Endometrium (tissue), 2 donors: ENCODE measurements at regions not wholly inside any gene's neighbourhood (a gene's known extent, or its start where the extent isn't known, plus 50 kb on each side); places are given as distances from the start of the nearest gene placed in this dataset.
"Not testable (repeated sequence)": the region's sequence is repeated elsewhere in the genome, so short reads cannot be mapped to it uniquely, and the experiment has no call there.

Experiments
- FAIRE-seq: peaks from 2 replicates; lab custom pipeline; 2012; peaks lifted over from hg19 to GRCh38; lab: Jason Lieb, UNC
- donor health status: control.
- donor health status: control.

DNA sequence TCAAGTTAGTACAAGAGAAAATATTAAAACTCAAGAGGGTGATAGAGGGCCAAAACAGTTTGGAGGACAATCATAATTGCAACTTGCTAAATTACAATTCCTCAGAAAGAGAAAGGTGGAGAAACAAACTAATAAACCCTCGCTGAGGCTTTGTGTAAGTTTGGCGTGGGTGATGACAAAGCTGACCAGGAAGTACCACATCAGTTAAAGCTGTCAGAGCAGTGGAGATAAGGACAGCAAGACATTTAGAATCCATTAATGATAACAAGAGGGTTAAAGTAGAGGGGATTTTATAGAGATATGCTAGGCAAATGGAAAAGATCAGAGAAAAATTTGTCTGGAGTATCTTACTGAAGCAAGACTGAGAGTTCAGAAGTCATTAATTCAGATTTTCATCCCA is 334.4 kb downstream of the TFAP2B start:
- FAIRE-seq = no peak

DNA sequence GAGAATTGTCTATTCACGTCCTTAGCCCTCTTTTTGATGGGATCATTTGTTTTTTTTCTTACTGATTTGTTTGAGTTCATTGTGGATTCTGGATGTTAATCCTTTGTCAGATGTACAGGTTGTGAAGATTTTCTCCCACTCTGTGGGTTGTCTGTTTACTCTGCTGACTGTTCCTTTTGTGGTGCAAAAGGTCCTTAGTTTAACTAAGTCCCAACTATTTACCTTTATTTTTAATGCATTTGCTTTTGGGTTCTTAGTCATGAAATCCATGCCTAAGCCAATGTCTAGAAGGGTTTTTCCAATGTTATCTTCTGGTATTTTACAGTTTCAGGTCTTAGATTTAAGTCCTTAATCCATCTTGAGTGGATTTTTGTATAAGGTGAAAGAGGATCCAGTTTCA is 336.3 kb downstream of the TFAP2B start:
- FAIRE-seq = not testable (repeated sequence)

DNA sequence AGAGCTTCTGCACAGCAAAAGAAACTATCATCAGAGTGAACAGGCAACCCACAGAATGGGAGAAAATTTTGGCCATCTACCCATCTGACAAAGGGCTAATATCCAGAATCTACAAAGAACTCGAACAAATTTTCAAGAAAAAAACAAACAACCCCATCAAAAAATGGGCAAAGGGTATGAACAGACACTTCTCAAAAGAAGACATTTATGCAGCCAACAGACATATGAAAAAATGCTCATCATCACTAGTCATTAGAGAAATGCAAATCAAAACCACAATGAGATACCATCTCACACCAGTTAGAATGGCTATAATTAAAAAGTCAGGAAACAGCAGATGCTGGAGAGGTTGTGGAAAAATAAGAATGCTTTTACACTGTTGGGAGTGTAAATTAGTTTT is 340.6 kb downstream of the TFAP2B start:
- not testable (repeated sequence) for FAIRE-seq

DNA sequence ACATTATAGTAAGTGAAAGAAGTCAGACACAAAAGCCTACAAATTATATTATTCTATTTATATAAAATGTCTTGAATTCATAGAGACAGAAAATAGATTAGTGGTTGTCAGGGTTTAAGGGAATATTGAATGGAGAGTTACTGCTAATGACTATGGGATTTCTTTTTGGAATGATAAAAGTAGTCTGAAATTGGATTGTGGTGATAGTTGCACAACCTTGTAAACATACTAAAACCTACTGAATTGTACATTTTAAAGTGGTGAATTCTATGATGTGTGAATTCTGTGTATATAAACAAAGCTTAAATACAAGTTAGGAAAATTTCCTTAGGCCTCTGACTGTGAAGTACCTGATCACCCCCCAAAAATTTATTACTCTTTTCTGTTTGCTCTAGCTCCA is 343.1 kb downstream of the TFAP2B start:
- FAIRE-seq = no peak

DNA sequence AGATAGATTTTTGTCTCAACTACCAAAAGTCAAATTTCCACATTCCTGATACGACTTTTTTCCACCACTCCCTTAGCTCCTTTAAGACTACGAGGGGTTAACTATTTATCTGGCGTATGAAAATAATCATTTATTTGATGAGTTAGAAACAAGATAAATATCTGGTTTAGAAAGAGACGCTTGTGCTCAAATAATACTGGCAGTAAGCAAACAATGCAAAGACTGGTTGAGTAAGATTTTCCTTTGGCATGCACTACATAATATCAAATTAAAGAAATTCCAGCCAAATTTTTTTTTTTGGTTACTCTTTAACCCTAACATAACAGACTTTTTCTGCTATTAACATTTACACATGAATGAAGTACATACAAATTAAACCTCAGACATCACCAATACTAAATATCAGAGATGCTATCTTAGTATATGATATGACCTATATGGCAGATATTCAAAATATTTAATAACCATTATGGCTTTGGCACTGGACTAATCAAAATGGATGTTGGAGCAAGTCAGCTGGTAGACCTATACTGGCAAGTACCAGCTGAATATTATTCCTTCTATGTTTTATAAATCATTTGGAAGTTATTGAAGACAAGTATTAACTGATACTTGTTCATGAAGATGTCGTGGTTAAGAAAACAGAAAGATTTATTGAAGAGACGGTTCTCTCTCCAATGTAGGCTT is 345.3 kb downstream of the TFAP2B start:
- no peak for FAIRE-seq

DNA sequence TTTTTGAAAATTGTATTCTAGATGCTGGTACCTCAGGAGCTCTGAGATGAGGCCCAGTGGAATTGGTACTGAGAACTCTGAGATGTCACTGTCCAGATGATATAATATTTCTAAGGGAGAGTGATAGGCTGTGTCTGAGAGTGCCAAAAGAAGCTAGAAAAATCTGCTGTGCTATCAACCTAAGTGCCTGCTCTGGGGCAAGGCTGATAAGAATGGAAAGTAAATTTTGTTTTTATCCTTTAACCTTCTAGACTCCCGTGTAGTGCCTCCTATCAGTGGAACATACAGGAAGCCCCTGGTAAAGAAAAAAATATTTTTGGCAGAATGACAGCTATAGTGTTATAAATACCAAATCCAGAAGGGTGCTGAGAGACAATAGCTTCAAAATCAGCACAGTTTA is 348.2 kb downstream of the TFAP2B start:
- FAIRE-seq = no peak

DNA sequence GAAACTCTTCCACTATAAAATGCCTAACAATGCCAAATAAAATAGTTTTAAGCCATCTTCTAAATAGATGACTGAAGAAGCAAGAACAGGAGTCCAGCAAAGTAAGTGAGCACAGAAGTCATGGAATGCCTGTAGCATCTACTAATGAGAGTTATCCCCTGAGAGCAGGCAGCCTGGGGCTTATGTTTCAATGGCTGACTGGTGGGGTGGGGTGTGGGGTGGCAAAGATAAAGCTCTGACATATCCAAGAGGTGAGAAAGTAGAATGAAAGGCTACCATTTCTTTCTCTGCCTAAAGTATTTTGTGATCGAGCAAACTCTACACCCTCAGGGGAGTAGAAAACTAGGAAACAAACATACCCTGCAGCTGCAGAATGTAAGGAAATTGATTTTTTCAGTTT is 348.8 kb downstream of the TFAP2B start:
- FAIRE-seq = no peak

DNA sequence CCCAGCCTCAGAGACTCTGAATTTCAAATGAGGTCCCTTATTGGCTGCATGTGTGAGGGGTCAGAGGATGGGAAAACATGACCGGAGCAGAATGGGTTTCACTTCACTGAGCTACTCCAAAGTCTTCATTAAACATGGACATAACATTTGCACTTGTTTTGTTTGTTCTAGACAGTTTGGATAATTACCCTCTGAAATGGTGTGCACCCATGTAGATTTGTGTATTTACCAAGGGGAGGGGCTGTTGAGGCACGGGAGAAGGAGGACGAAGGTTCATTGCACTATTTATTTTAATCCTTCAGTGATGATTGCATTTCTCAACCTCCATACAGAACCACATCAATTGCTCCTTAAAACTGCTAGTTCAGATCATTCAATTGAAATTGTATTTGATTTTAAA is 364.2 kb downstream of the TFAP2B start:
- FAIRE-seq = no peak

DNA sequence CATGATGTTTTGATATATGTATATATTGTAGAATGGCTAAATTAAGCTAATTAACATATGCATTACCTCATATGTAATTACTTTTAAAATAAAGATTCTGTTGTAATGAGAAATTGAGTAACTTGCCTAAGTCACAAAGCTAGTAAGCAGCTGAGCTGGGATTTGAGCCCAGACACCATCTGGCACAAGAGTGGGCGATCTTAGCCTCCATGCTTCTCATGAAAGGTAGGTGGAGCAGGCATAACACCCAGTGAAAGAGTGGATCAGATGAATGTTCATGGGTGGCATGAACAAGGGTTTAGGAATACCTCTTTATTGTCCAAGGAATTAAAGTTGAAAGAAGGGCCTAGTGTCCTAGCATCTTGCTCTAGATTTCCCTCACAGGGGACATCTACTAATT is 365.4 kb downstream of the TFAP2B start:
- no peak for FAIRE-seq

DNA sequence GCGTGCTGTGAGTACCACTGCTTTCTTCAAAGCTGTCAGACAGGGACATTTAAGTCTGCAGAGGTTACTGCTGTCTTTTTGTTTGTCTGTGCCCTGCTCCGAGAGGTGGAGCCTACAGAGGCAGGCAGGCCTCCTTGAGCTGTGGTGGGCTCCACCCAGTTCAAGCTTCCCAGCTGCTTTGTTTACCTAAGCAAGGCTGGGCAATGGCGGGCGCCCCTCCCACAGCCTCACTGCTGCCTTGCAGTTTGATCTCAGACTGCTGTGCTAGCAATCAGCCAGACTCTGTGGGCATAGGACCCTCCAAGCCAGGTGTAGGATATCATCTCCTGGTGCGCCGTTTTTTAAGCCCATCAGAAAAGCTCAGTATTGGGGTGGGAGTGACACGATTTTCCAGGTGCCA is 374.5 kb downstream of the TFAP2B start:
- not testable (repeated sequence) for FAIRE-seq

DNA sequence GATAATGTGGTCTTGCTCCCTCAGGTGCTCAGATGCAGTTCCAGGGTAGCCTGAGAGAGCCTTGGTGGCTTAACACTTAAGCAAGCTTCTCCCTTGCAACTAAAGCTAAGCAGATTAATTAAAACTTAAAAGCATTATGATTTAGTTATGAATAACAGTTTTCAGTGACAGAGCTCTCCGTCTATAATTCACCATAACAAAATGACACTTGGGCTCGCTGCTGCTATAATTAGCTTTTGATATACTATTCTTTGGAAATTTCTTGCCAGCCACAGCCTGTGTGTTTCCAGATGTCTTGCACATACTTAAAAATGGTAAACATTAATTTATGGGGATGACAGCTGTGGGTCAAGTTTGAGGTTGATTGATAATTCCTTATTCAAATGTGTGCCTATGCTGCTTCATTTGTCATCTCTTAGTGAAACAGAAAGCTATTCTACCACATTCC is 380.5 kb downstream of the TFAP2B start:
- FAIRE-seq = no peak

DNA sequence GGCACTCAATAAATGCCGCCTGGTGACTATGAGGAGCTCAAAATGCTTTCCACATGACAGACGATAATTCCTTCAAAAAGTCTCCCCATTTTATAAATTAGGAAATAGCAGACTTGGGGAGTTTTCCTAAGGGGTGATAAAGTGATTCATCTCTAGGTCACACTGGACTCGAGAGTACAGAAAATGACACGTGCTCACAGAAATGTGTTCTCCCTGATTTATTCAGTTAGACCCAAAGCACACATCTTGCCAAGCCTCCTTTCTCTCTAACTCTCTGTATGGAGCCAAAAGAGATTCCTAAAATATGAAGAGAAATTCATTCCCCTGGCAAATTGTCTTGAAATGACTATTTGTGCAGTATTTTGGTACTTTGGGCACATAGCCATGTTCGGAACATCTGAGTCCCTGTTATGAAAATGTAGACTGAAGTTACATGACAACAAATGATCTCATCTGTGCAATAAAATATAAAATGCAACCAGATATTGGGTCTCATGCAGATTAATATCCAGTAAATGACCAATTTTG is 381.1 kb downstream of the TFAP2B start:
- no peak for FAIRE-seq

DNA sequence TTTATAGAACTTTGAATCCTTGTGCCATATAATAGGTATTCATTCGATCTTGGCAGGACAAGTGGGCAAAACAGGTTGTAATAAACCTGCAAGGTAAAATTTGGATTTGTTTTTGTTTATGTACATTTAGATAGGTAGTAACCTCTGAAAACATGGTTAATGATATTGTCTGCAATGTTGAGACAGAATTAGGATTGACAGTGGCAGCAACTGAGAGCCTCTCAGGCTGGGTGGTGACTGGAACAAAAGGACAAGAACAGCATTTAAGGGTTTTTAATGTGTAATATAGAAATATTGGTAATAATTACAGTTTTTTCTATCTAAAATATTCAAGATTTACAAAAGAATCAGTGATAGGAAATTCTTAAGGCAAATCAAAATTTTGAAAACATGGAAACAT is 382.0 kb downstream of the TFAP2B start:
- FAIRE-seq = no peak

DNA sequence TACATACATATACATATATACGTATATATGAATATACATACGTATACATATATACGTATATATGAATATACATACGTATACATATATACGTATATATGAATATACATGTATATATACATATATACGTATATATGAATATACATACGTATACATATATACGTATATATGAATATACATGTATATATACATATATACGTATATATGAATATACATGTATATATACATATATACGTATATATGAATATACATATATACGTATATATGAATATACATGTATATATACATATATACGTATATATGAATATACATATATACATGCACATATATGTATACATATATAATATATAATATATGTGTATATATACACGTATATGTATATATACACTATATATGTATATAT is 384.0 kb downstream of the TFAP2B start:
- not testable (repeated sequence) for FAIRE-seq

DNA sequence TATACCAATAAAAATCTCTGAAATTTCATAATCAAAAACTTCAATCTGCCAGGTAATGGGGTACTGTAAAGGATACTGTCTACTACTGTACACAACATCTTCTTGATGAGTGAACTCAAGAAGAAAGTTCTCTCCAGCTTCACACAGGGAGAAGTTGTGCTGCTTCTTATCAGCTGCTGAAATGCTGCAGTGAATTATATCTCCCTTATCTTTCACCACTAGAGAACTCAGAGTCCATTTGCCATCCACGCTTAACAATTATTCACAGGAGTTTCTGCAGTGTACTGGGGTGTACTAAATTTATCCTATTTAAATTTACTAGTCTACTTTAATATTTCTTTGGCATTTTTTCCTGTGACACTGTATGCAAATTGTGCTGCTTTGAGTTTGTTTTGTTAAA is 384.8 kb downstream of the TFAP2B start:
- FAIRE-seq = no peak

DNA sequence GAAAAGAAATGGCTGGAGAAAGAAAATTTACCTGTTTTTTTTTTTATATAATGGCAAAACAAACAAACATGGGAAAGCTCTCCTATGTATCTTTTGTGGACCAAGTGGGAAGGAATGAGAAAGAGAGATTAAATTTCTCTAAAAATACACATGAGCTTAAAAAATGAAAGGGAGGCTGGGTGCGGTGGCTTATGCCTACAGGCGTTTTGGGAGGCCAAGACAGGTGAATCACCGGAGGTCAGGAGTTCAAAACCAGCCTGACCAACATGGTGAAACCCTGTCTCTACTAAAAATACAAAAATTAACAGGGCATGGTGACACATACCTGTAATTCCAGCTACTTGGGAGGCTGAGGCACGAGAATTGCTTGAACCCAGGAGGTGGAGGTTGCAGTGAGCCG is 388.0 kb downstream of the TFAP2B start:
- FAIRE-seq = not testable (repeated sequence)

DNA sequence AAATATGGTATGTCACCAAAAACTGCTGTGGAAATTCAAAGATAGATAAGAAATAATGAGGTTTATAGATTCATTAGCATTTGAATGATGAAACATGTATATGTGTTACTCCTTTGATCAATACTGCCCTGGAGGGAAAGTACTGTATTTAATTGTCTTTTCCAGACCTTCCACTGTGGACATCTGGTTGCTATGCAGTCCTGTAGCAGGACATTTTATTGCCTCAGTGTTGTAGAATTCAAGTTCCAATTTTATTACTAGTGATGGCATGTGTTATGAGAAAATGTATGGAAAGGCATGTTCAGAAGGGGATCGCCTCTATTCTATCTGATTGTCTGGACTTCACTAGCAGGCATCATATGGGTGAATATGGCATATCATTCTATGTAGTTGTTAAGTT is 391.0 kb downstream of the TFAP2B start:
- FAIRE-seq = no peak

DNA sequence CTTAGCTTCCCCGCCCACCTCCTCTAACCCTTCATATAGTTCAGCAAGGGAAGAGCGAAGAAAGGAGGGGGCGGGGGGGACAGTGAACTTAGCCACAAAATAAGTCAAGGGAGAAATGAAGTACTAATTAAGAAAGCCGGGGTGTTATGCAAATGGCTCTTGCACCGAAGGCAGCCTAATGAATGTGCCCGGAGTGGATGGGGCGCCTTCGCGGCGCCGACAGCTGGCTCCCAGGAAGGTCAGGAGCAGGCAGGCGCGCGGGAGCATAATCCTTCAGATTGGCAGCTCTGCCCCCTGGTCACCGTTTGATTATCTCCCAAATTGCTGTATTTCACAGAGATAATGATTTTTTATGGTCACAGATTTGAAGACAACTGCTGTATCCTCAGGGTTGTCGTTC is 395.1 kb downstream of the TFAP2B start:
- no peak for FAIRE-seq

DNA sequence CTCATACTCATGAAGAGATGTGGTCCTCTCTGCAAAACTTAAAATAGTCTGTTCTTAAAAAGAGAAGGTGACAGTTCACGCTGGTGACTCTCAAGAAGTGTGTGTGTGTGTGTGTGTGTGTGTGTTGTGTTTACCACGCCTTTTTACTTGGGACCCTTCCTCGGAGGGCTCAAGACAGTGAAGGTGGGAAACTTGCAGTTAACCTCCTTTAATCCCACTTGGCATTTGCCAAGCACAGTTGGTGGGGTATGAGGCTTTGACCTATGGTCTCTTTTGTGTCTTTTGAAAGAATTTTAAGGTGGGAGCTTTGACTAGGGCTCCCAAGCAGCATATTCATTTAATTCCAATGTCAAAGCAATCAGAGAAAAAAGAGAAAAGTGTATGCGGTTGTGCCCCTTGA is 395.8 kb downstream of the TFAP2B start:
- no peak for FAIRE-seq

DNA sequence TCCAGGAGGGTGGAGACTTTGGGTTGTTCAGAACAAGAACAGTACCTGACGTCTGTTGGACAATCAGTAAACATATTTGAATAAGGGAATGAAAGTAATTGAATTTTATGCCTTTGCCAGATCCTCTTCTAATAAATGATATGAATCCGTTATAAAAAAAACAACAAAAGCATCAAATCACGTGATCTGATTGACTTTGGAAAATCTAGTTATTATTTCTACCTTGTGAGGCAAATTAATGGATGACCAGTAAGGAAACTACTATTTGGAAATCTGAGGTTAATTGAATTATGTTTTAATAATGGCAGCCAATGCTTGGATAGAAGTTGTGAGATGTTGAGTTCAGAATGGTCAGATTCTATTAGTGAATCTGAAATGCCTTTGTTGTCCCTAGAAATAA is 399.5 kb downstream of the TFAP2B start:
- FAIRE-seq = no peak

DNA sequence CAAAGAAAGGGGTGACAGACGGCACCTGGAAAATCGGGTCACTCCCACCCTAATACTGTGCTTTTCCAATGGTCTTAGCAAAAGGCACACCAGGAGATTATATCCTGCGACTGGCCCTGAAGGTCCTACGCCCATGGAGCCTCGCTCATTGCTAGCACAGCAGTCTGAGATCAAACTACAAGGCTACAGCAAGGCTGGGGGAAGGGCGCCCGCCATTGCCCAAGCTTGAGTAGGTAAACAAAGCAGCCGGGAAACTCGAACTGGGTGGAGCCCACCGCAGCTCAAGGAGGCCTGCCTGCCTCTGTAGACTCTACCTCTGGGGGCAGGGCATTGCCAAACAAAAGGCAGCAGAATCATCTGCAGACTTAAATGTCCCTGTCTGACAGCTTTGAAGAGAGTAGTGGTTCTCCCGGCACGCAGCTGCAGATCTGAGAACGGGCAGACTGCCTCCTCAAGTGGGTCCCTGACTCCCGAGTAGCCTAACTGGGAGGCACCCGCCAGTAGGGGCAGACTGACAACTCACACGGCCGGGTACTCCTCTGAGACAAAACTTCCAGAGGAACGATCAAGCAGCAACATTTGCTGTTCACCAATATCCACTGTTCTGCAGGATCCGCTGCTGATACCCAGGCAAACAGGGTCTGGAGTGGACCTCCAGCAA is 406.0 kb downstream of the TFAP2B start:
- FAIRE-seq = not testable (repeated sequence)

DNA sequence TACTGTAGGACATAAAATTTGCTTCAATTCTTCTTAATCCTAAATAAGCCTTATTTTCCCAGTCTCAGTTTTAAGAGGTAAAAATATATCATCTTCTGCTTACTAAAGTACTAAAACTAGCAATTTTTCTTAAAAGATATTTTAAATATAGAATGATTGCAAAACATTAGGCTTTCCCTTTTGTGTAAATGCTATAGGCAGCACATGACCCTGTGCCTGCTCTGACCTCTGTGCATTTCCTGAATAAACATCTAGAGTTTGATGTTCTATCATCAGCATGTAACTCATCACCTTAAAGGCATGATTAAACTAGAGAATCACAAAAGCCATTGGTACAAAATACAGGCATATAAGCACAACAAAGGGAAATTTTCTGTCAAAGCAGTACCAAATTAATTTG is 422.7 kb downstream of the TFAP2B start:
- no peak for FAIRE-seq

DNA sequence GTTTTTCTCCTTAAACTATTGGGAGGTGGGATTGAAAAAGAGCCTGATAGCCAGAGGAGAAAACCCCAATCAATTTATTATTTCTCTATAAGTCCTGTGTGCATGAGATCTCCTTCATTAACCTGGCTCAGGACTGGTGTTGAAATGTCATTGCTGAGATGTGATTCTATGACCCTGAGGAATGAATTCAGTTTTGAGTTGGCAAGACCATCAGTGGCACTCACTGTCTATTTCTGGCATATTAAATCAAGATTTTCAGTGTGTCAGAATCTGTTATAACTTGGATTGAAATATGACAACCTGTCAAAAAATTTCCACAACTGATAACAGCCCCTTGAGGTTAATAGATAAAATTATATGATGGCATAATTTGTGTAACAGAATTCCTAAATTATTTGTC is 431.1 kb downstream of the TFAP2B start:
- no peak for FAIRE-seq

DNA sequence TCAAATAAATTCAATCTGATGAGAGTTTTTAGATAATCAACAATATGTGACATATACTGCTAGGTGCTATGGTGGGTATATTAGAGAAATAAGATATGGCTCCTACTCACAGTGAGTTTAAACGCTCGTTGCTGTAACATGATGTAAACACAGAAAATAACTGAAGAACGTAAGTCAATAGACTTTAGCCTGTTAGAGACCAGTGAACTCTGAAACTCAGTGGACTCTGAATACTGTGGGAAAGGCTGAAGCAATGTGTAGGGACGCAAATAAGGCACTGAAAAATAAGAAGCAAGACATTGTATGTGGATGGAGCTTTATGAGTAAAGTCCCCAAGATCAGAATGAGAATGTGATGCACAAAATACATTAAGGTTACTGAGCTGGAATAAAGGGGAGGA is 431.6 kb downstream of the TFAP2B start:
- no peak for FAIRE-seq
